GM12872 (cell line): ENCODE measurements at regions not wholly inside any gene's neighbourhood (a gene's known extent, or its start where the extent isn't known, plus 50 kb on each side); places are given as distances from the start of the nearest gene placed in this dataset.

ENCODE experiments used
- CTCF ChIP-seq: IDR thresholded peaks from 3 replicates; pipeline ENCODE4 v1.5.1; 2011; ENCODE audit warnings: low read depth, mild to moderate bottlenecking, low read length, moderate library complexity; ENCODE audit not compliant: insufficient read depth

DNA sequence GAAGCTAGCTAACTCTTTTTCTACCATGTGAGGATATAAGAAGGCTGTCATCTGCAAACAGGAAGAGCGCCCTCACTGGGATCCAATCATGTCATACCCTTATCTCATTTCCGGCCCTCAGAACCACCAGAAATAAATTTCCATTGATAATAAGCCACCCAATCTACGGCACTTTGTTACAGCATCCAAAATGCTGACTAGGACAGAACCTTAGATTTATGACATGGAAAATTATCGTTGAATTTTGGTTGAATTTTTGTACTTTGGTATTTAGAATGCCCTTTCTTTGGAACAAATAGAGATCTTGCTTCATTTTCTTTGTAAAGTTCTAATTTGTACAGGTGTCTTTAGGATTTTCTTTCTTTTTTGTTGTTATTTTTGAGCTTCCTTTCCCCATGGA lies 53.3 kb upstream of the CYLC2 start:
- TF ChIP-seq CTCF: no peak

DNA sequence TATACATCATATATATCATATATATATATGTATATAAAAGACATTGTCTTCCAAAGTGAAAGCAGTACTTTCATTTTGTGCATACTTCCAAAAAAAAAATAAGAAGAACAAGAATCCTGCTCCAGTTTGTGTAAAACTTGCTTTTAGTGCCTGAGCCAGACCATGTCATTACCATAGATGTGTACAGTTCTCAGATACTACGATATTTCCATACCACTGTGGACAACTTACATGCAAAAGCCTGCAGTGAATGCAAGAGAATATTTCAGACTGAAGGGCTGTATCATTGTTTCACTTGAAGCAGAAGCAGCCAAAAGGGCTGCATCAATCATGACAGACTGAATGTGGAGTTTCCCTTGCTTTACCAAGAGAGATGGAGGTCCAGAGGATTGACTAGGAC lies 72.6 kb upstream of the CYLC2 start:
- TF ChIP-seq CTCF: no peak

DNA sequence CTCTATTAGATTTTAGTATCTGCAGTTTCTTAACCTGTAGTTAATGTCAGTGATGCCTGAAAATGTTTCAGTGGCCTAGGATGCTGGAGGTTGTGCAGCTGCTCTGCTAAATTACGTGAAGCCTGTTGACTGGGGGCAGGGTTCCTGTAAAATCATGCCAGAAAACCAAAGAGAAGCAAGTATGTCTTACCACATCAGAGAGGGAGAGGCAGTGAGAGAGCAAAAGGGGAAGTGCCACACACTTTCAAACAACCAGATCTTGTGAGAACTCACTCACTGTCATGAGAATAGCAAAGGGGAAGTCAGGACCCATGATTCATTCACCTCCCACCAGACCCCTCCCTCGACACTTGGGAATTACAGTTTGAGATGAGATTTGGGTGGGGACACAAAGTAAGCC lies 83.9 kb upstream of the CYLC2 start:
- TF ChIP-seq CTCF: no peak

DNA sequence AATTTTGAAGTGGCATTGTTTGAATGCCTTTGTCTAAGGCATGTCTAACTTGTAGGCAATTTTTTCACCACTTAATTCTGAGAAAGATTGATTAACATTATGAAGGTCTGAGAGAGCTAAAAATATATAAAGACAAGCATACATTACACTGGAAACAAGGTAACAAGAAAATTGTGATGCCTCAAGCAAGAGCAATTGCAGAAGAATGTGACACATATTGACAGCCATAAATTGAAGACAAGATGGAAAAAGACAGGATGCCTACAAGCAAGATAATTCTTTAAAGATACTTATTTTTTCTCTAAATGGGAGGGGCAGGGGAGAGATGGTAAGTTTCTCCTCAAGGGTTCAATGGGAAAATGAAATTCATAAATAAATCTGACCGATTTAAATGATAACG lies 103.1 kb upstream of the CYLC2 start:
- no peak for TF ChIP-seq CTCF

- TF ChIP-seq CTCF: no peak
Observed at GRCh38 chr9:102875687-102876086, 119.4 kb upstream of the CYLC2 start.

- no peak for TF ChIP-seq CTCF
Observed at GRCh38 chr9:102867488-102867887, 127.6 kb upstream of the CYLC2 start.

DNA sequence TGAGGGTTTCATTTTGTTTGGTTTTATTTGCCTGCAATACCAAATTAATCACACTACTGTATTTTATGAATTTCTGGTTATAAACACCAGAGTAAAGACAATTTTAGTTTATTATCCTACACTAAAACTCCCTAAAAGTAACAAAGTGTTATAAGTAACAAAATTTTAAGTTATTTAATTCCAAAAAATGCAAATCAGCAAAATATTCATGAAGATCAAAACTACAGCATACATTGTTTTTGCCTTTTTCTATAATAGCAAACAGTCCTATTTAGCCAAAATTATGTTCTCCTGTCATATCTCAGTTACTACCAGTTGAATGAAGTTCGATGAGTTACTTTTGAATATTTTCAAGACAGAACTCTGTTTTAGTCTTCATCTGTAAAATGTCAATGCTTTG lies 132.7 kb upstream of the CYLC2 start:
- no peak for TF ChIP-seq CTCF

DNA sequence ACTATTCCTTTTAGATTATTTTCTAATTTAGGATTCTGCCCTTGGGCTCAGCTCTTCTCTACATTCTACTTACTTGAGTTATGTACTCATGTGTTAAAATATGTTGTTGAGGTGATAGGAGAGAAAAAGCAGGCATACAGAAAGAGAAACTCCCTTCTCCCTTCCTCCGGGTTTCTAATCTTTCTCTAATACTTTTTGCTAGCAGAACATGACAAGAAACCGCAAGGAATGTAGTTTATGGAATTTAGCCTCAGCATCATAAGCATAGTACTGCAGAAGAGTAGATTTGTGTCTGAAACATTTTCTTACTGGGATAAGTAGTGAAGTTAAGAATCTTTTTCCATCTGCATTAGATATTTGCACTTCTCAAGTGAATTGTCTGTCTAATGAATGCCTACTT lies 139.5 kb upstream of the CYLC2 start:
- TF ChIP-seq CTCF: no peak
